ENCODE measurements at regions not wholly inside any gene's neighbourhood (a gene's known extent, or its start where the extent isn't known, plus 50 kb on each side); places are given as distances from the start of the nearest gene placed in this dataset.

DNA sequence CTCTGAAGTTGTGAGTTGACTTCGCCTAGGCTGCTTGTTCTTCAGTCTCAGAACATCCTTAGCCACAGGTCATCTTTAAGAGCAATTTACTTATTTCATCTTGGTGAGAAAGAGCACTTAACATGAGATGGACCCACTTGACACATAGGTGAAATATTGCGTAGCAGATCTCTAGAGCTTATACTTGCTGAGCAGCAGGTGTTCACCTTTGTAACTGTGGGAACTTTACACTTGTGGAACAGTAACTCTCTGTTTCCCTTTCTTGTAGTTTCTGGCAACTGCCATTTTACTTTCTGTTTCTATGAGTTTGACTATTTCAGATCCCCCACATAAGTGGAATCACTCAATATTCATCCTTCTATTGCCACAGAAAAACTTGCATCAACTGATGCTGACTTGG, 95.7 kb downstream of the SLC10A2 start:
- Histone ChIP-seq H3K4me1 (ENCODE audit: control insufficient read depth in 2 of 2, insufficient read depth in 1 of 2, low read depth in 1 of 2, low read length in 2 of 2) (no peaks in the 10 kb centered on the region), H3K27me3 (ENCODE audit: control insufficient read depth in 3 of 3, insufficient read depth in 3 of 3, low read depth in 1 of 3, low read length in 3 of 3) (no peaks in the 10 kb centered on the region)
- no CpG with 5 or more reads among the region's 2 CpGs for WGBS, 2 donors (ENCODE audit: extremely low coverage in 2 of 2, insufficient read length in 2 of 2, insufficient replicate concordance in 1 of 2)

DNA sequence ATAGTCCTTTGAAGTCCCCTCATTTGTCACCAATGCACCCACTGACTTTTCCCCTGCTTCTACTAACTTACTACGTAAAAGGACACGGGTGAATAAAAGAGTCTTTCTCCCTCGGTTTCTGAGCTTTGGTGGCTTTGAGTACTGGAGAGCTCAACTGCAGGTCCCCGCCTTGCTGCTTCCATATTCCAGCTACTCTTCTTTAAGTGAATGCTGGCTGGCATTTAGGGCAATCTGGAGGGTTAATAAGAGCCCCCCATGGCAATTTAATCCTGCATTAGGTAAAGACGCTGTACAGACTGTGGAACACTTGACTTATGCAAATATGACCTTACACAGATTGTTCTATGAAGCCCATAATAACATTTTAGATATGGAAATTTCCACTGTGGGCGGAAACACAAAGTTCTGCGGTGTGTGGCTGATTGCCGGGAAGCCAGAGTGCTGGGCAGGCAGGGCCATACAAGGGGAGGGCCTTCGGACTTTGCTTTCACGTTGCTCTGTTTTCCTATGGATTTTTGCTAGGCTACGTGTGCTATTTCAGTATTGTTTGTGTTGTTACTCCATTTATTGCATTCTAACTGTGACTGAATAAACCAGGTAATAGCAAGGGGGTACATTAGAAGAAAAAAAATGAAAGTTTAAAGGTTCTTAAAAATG, 97.5 kb downstream of the SLC10A2 start:
- H3K9me3 ChIP-seq (replicated peaks in 1 of 2; ENCODE audit: control insufficient read depth in 2 of 2, insufficient read depth in 1 of 2, low read depth in 1 of 2, low read length in 2 of 2) = no peaks in the 10 kb centered on the region
- no peak overlapping the region for H2AFZ ChIP-seq (ENCODE audit: low read length)
- H4K8ac ChIP-seq (ENCODE audit: low read depth, low read length) = no peak overlapping the region
- H2BK5ac ChIP-seq (ENCODE audit: low read length) = no peak overlapping the region
- H2AK5ac ChIP-seq (ENCODE audit: low read depth, low read length) = no peak overlapping the region
- no peak overlapping the region for H3K27ac ChIP-seq (replicated peaks; ENCODE audit: low read length)
- H3K79me1 ChIP-seq (ENCODE audit: low read depth, low read length) = no peaks in the 10 kb centered on the region
- H3K18ac ChIP-seq (ENCODE audit: low read length) = no peak overlapping the region
- no peak overlapping the region for H2BK12ac ChIP-seq (ENCODE audit: low read length)
- no peak overlapping the region for H3K4me2 ChIP-seq (ENCODE audit: insufficient read depth, low read length, poor library complexity, severe bottlenecking)
- H3K36me3 ChIP-seq (replicated peaks in 1 of 2; ENCODE audit: control insufficient read depth in 2 of 2, insufficient read depth in 2 of 2, low read length in 2 of 2) = no peaks in the 10 kb centered on the region
- no peak overlapping the region for H3K23ac ChIP-seq (ENCODE audit: low read depth, low read length, poor library complexity)
- H3K4me3 ChIP-seq (ENCODE audit: low read length in 2 of 2) = no peak overlapping the region
- H4K91ac ChIP-seq (ENCODE audit: low read depth, low read length, poor library complexity) = no peak overlapping the region
- no CpG with 5 or more reads among the region's 11 CpGs for WGBS, 2 donors (ENCODE audit: extremely low coverage in 2 of 2, insufficient read length in 2 of 2, insufficient replicate concordance in 1 of 2)
- no peak overlapping the region for H3K4ac ChIP-seq (ENCODE audit: low read length)
- H3K4me1 ChIP-seq (ENCODE audit: control insufficient read depth in 2 of 2, insufficient read depth in 1 of 2, low read depth in 1 of 2, low read length in 2 of 2) = no peaks in the 10 kb centered on the region
- H2BK120ac ChIP-seq (ENCODE audit: low read depth, low read length) = no peak overlapping the region
- no peak overlapping the region for H3K14ac ChIP-seq (ENCODE audit: low read length)
- no peak for DNase-seq (ENCODE audit: low spot score)
- no peaks in the 10 kb centered on the region for H3K27me3 ChIP-seq (ENCODE audit: control insufficient read depth in 3 of 3, insufficient read depth in 3 of 3, low read depth in 1 of 3, low read length in 3 of 3)
- no peak overlapping the region for H3K9ac ChIP-seq (ENCODE audit: low read depth, low read length, poor library complexity)
- H2BK15ac ChIP-seq (ENCODE audit: low read length) = no peak overlapping the region

More for the DNA sequence above, 95.7 kb downstream of the SLC10A2 start:
- no peak overlapping the region for H2AFZ ChIP-seq (ENCODE audit: low read length)
- H3K18ac ChIP-seq (ENCODE audit: low read length) = no peak overlapping the region
- no peak for DNase-seq (ENCODE audit: low spot score)
- H2BK5ac ChIP-seq (ENCODE audit: low read length) = no peak overlapping the region
- no peaks in the 10 kb centered on the region for H3K79me1 ChIP-seq (ENCODE audit: low read depth, low read length)
- no peak overlapping the region for H3K4me2 ChIP-seq (ENCODE audit: insufficient read depth, low read length, poor library complexity, severe bottlenecking)
- H3K9me3 ChIP-seq (replicated peaks in 1 of 2; ENCODE audit: control insufficient read depth in 2 of 2, insufficient read depth in 1 of 2, low read depth in 1 of 2, low read length in 2 of 2) = no peaks in the 10 kb centered on the region
- no peaks in the 10 kb centered on the region for H3K36me3 ChIP-seq (replicated peaks in 1 of 2; ENCODE audit: control insufficient read depth in 2 of 2, insufficient read depth in 2 of 2, low read length in 2 of 2)
- no peak overlapping the region for H2AK5ac ChIP-seq (ENCODE audit: low read depth, low read length)
- H3K4ac ChIP-seq (ENCODE audit: low read length) = no peak overlapping the region
- no peak overlapping the region for H4K91ac ChIP-seq (ENCODE audit: low read depth, low read length, poor library complexity)
- H4K8ac ChIP-seq (ENCODE audit: low read depth, low read length) = no peak overlapping the region
- no peak overlapping the region for H3K23ac ChIP-seq (ENCODE audit: low read depth, low read length, poor library complexity)
- no peak overlapping the region for H3K27ac ChIP-seq (replicated peaks; ENCODE audit: low read length)
- H2BK120ac ChIP-seq (ENCODE audit: low read depth, low read length) = no peak overlapping the region
- no peak overlapping the region for H3K9ac ChIP-seq (ENCODE audit: low read depth, low read length, poor library complexity)
- H2BK12ac ChIP-seq (ENCODE audit: low read length) = no peak overlapping the region
- H3K4me3 ChIP-seq (ENCODE audit: low read length in 2 of 2) = no peak overlapping the region
- H2BK15ac ChIP-seq (ENCODE audit: low read length) = no peak overlapping the region
- no peak overlapping the region for H3K14ac ChIP-seq (ENCODE audit: low read length)

DNA sequence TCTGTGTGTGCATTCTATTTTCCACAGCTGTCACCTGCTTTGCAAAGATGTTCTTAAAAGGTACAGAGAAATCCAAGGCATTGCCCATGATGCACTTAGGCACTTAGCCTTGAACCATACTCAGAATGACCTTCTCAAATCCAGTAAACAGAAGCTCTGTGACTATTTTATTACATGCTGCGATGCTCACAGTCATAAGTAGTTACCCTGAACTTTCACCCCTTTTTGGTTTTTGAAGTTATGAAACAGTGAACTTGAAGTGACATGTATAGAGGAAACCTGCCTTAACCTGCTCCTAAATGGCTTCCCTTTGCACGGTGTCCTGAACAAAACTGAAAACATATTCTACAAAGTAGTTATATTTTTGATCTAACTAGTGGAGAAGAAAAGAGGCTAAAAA, 100.4 kb downstream of the SLC10A2 start:
- no peak overlapping the region for H3K9ac ChIP-seq (ENCODE audit: low read depth, low read length, poor library complexity)
- WGBS, 2 donors (ENCODE audit: extremely low coverage in 2 of 2, insufficient read length in 2 of 2, insufficient replicate concordance in 1 of 2) = no CpG with 5 or more reads among the region's 2 CpGs
- DNase-seq (ENCODE audit: low spot score) = no peak
- H3K14ac ChIP-seq (ENCODE audit: low read length) = no peak overlapping the region
- no peak overlapping the region for H3K27ac ChIP-seq (replicated peaks; ENCODE audit: low read length)
- no peak overlapping the region for H3K4me2 ChIP-seq (ENCODE audit: insufficient read depth, low read length, poor library complexity, severe bottlenecking)
- H4K91ac ChIP-seq (ENCODE audit: low read depth, low read length, poor library complexity) = no peak overlapping the region
- no peak overlapping the region for H2BK15ac ChIP-seq (ENCODE audit: low read length)
- H3K4me3 ChIP-seq (ENCODE audit: low read length in 2 of 2) = no peak overlapping the region
- H3K23ac ChIP-seq (ENCODE audit: low read depth, low read length, poor library complexity) = no peak overlapping the region
- H2BK5ac ChIP-seq (ENCODE audit: low read length) = no peak overlapping the region
- no peak overlapping the region for H3K4ac ChIP-seq (ENCODE audit: low read length)
- H3K9me3 ChIP-seq (replicated peaks in 1 of 2; ENCODE audit: control insufficient read depth in 2 of 2, insufficient read depth in 1 of 2, low read depth in 1 of 2, low read length in 2 of 2) = no peaks in the 10 kb centered on the region
- H3K18ac ChIP-seq (ENCODE audit: low read length) = no peak overlapping the region
- H2BK12ac ChIP-seq (ENCODE audit: low read length) = no peak overlapping the region
- H2AK5ac ChIP-seq (ENCODE audit: low read depth, low read length) = no peak overlapping the region
- H2AFZ ChIP-seq (ENCODE audit: low read length) = no peak overlapping the region
- no peaks in the 10 kb centered on the region for H3K79me1 ChIP-seq (ENCODE audit: low read depth, low read length)
- H3K27me3 ChIP-seq (ENCODE audit: control insufficient read depth in 3 of 3, insufficient read depth in 3 of 3, low read depth in 1 of 3, low read length in 3 of 3) = peaks cover 0 to 8% (median 0%) of the 10 kb centered on the region in 3 experiments
- H3K4me1 ChIP-seq (ENCODE audit: control insufficient read depth in 2 of 2, insufficient read depth in 1 of 2, low read depth in 1 of 2, low read length in 2 of 2) = no peaks in the 10 kb centered on the region
- no peaks in the 10 kb centered on the region for H3K36me3 ChIP-seq (replicated peaks in 1 of 2; ENCODE audit: control insufficient read depth in 2 of 2, insufficient read depth in 2 of 2, low read length in 2 of 2)
- no peak overlapping the region for H4K8ac ChIP-seq (ENCODE audit: low read depth, low read length)
- H2BK120ac ChIP-seq (ENCODE audit: low read depth, low read length) = no peak overlapping the region

DNA sequence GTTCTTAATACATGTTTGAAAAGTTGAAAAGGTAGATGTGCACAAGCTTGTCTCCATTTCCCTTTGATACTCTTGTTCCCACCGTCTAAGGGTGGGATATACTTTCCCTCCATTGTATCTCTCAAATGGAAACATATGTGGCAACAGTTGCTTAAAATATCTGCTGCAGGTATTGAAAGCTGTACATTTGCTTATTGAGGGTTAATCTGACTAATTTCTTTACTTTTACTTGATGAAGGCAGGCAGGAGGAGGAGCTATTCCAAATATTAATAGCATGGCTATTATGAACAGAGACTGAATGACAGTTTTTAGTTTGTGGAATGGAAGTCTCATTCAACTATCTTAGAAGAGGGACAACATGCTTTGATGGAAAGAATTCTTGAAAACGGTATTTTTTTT, 103.8 kb downstream of the SLC10A2 start:
- WGBS, 2 donors (ENCODE audit: extremely low coverage in 2 of 2, insufficient read length in 2 of 2, insufficient replicate concordance in 1 of 2) = no CpG with 5 or more reads among the region's 2 CpGs
- no peaks in the 10 kb centered on the region for H3K36me3 ChIP-seq (replicated peaks in 1 of 2; ENCODE audit: control insufficient read depth in 2 of 2, insufficient read depth in 2 of 2, low read length in 2 of 2)

More for the DNA sequence above, 103.8 kb downstream of the SLC10A2 start:
- Histone ChIP-seq H2BK5ac (ENCODE audit: low read length) (no peak overlapping the region), H2AFZ (ENCODE audit: low read length) (no peak overlapping the region), H3K4me2 (ENCODE audit: insufficient read depth, low read length, poor library complexity, severe bottlenecking) (no peak overlapping the region), H3K4me3 (ENCODE audit: low read length in 2 of 2) (no peak overlapping the region), H3K18ac (ENCODE audit: low read length) (no peak overlapping the region), H3K9me3 (replicated peaks in 1 of 2; ENCODE audit: control insufficient read depth in 2 of 2, insufficient read depth in 1 of 2, low read depth in 1 of 2, low read length in 2 of 2) (no peaks in the 10 kb centered on the region), H2BK15ac (ENCODE audit: low read length) (no peak overlapping the region), H3K23ac (ENCODE audit: low read depth, low read length, poor library complexity) (no peak overlapping the region), H3K79me1 (ENCODE audit: low read depth, low read length) (no peaks in the 10 kb centered on the region), H3K4me1 (ENCODE audit: control insufficient read depth in 2 of 2, insufficient read depth in 1 of 2, low read depth in 1 of 2, low read length in 2 of 2) (no peaks in the 10 kb centered on the region), H3K27ac (replicated peaks; ENCODE audit: low read length) (no peak overlapping the region), H4K91ac (ENCODE audit: low read depth, low read length, poor library complexity) (no peak overlapping the region), H3K14ac (ENCODE audit: low read length) (no peak overlapping the region), H3K9ac (ENCODE audit: low read depth, low read length, poor library complexity) (no peak overlapping the region), H2AK5ac (ENCODE audit: low read depth, low read length) (no peak overlapping the region), H2BK12ac (ENCODE audit: low read length) (no peak overlapping the region), H2BK120ac (ENCODE audit: low read depth, low read length) (no peak overlapping the region), H4K8ac (ENCODE audit: low read depth, low read length) (no peak overlapping the region), H3K27me3 (ENCODE audit: control insufficient read depth in 3 of 3, insufficient read depth in 3 of 3, low read depth in 1 of 3, low read length in 3 of 3) (peaks cover 0 to 15% (median 0%) of the 10 kb centered on the region in 3 experiments), H3K4ac (ENCODE audit: low read length) (no peak overlapping the region)
- DNase-seq (ENCODE audit: low spot score) = no peak

Data from neuronal stem cell (in vitro differentiated cells).